ENCODE measurements at regions not wholly inside any gene's neighbourhood (a gene's known extent, or its start where the extent isn't known, plus 50 kb on each side); places are given as distances from the start of the nearest gene placed in this dataset.

DNA sequence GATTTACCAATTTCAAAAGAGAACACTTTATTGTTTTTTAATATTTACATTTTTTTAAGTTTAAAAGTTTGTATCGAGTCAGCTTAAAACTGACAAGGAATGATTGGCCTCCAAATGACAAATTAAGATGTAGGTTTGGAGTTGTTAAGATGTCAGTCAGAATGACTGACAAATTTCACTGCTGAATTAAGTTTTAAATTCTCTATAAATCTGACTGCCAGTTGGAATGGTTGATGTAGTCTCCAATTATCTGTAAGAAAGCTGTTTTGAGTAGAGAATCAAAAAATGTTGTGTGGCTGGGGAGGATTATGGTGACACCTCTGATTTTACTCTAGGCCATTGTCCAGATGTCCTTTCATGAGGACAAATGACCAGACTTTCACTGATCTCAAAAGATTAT, 165.3 kb upstream of the CDH20 start:
- DNase-seq (ENCODE audit: low read depth), result no peak

DNA sequence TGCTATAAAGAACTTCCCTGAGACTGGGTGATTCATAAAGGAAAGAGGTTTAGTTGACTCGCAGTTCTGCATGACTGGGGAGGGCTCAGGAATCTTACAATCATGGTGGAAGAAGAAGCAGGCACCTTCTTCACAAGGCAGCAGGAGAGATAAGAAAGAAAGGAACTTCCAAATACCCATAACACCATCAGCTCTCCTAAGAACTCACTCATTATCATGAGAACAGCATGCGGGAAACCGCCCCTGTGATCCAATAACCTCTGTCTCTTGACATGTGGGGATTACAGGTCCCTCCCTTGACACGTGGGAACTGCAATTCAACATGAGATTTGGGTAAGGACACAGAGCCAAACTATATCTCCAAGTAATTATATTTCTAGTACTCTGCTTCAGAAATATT, 163.8 kb upstream of the CDH20 start:
- DNase-seq (ENCODE audit: low read depth), result no peak

DNA sequence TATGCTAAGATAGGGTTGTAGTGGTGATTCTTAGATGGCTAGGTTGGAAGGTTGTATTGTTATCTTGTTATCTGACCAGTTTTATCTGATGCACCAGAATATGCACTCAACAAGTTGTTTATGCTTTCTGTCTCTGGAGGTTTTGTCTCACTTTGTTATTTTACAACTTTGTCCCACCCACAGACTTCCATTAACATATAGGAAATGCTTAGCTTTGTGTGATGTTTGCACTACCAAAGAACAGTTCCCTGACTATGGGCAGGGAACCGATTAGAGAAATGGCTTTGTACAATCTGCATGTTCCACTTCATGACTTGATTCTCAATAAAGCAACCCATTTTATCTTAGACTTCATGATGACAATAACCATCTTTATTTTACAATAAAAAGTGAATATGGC, 160.6 kb upstream of the CDH20 start:
- no peak for DNase-seq (ENCODE audit: low read depth)

DNA sequence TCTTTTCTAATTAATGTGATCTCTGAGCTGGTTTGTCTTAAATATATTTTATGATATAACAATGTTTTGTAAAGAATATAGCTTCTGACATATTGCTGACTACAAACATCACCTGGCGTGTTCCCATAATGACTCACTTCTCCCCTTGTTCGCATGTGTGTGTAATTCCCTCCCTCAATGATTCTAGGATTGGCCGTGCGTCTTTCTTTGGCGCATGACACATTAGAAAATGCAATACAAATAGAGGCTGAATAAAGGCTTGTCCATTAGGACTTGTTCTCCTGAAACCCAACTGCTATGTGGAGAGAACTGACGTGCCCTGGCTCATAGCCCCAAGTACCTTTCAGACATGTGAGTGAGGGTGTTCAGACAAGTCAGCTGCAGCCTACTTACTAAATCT, 159.7 kb upstream of the CDH20 start:
- DNase-seq (ENCODE audit: low read depth), result no peak

DNA sequence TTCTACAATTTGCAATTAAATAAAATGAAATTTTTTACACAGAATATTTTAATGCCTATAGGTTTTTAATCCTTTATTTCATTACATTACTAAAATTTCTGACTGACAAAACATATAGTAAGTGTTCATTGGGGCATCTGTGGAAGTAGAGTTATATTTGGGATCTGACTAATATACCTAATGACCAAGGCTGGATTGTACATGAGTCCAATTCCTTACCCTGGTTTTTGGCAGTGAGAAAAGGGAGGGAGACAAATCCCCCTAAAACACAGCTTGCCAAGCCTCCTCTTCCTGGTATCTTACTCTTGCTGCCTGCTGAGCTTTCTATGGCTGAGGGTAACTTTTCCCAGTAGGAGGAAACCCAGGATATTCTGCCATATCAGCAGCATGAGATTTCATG, 149.4 kb upstream of the CDH20 start:
- DNase-seq (ENCODE audit: low read depth), result no peak

DNA sequence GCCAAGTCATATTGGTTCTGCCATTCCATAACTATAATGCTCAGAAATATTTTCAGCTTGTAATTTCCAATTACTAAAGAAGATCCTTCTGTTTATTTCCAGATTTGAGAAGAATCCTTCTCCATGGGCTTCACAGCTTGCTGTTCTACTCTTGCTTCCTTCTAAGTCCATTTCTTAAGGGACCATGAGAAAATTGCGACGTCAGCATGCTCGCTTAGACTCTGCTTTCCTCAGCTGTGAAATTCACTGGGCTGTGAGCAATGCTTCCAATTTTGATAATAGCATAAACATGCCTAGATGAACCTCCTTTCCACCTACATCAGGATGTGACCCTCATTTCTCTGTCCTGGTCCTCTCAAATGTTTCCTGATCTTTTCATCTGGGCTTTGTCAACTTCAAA, 145.3 kb upstream of the CDH20 start:
- DNase-seq (ENCODE audit: low read depth), result no peak

DNA sequence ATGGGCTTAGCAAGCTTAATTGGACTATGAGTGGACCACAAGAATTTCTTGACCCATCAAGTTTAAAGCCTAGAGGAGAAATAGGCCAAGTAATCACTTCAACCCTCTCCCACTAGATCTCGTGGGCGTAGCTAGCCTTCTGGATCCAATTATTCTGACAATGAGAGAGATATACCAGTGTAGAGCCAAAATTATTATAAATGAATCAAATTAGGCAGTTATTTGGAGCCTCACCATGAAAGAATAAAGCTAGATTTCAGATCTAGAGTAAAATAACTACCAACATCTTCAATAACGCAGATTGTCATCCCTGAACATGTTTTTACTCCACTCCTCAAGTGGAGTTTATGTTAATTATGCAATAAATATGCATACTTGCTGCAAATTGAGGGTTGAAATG, 143.9 kb upstream of the CDH20 start:
- DNase-seq (ENCODE audit: low read depth), result no peak

DNA sequence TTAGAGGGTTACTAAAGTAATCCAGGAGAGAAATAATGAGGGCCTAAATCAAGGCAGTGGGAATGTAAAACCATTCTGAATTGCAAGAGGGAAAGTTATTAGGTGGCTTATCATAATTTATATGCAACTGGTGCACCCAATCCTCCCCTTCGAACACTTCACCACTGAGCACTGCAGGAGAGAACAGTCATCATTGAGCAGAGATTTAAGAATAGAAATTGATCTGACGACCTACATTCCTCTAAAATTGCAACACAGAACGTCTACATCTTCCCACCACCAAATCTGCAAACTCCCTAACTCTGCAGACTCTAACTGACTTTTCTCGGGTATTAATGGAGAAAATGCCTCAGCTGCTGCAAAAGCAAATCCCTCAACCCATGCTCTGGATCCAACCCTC, 138.5 kb upstream of the CDH20 start:
- no peak for DNase-seq (ENCODE audit: low read depth)

DNA sequence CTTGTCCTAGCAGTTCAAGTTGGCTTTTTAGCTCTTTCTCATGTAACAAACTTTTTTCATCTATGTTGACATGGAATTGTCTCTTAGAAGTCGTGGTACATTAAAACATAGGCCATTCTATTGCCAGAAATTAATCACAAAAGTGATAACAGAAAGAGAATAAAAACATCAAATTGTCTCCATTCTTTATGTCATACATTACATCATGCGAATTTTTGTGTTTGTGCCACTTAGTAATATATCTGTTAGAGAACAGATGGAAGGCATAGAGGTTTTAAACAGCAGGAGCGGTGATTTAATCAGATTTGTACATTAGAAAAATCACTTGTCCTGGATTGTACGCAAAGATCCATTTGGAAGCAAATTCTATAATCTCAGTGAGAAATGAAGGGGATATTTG, 136.5 kb upstream of the CDH20 start:
- no peak for DNase-seq (ENCODE audit: low read depth)

DNA sequence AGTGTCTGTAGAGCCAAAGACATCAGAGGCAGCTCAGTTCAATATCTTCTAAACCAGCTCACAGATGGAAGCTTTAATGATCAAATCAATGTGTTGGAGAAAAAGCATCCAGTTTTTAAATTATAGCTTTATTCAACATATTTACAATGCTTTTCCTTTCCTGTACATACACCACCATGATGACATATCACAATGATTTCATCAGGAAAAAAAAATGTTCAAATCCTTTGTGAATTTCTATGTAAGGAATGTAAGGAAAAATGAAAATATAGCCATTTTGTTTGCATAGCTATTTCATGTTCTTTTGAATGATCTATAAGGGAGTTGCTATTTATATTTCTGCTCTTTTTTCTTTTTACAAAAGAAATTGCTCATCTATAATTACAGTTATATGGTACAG, 134.7 kb upstream of the CDH20 start:
- DNase-seq (ENCODE audit: low read depth), result no peak

DNA sequence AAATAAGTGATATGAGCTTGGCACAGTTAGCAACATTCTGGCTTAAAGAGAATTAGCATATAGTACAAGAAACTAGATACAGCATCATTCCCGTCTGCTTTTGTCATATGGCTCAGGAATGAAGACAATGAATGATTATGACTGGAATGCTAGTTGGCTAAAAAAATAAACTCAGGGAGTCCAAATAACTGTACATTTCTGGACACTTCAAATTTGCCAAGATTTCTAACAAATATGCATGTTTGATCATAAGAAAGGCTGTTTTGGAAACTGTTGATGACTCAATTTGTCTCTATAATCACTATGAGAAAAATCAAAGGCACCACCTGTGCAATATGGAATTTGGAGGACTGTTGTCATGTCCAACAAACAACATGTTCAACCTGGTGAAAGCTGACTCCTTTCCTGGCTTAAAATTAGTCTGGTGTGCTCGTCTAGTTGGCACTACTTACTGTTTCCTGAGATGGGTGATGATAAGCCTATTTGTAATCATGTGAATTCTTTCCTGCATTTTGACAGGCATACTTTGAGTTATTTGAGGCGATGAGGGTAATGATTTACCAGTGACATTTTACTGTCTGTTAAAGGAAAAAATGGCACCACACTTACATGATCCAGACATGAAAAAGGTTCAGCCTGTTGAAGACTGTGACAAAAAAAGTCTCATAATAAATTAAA, 133.9 kb upstream of the CDH20 start:
- DNase-seq (ENCODE audit: low read depth), result peak; percentile 77

DNA sequence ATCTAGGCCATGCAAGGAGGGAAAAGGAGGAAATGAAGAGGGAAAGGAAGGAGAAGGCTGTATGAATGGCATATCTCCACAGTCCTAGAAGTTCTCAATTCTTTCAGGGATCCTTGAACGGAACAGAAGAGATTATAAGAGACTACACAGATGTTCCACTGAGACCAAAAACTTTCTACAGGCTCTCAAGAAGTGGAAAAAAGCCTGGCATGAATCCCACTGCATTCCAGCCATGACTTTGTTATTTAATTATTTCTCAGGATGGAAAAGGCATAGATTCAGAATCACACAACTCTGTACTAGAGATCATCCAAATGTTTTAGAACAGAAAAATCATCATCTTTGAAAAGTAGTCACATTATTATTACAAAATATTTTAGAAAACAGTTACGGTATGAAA, 131.7 kb upstream of the CDH20 start:
- DNase-seq (ENCODE audit: low read depth), result peak; percentile 3

DNA sequence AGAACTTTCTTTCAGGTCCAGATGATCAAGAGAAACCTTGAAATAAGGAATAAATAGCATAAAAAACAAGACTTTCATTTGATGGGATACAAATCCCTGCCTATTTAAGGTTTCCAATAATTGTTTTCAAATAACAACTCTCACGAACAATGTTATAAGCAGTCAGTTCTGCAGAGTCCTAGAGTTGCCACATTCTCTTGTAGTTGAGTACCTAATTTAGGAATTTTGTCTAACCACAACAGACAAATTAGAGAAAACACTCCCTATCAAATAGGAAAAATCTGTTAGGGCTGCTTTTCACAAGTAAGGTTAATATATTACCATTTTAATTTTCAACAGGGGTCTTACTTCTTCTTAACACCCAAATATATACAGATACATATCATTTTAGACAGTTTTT, 130.1 kb upstream of the CDH20 start:
- DNase-seq (ENCODE audit: low read depth), result peak; percentile 40

DNA sequence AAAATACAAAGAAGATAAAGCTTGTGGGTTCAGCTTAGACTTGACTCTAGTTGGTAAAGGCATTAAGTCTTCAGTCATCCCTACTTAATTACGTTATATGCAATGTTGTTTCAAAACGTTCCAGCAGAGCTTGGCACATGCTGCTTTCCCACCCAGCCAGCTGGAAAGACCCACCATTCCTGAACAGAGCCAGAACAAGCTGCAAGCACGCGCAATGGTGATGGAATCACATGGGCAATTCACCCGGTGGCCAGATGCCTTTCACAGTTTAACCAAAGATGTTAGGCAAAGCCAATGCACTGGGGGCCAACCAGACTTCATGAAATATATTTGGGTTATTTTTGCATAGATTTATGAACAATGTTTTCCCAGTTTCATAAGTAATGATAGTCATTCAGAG, 123.4 kb upstream of the CDH20 start:
- DNase-seq (ENCODE audit: low read depth), result peak; percentile 66

DNA sequence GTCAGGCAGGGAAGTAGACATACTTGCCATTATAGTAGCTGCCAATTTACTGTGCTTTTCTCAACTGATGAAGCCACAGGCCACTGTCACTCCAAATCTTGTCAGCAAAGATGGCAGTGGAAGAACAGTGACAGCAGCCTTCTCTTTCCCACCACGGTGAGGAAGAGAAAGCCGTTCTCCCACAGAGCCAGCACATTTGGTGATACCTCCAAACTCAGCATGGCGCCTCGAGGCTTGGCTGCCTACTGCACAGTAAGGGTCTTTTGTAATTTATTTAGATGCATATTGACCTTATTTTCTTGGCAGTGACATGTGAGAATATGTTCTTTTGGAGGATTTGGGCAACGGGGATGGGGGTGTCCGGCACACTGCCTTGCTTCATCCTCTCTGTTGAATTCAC, 117.2 kb upstream of the CDH20 start:
- no peak for DNase-seq (ENCODE audit: low read depth)

DNA sequence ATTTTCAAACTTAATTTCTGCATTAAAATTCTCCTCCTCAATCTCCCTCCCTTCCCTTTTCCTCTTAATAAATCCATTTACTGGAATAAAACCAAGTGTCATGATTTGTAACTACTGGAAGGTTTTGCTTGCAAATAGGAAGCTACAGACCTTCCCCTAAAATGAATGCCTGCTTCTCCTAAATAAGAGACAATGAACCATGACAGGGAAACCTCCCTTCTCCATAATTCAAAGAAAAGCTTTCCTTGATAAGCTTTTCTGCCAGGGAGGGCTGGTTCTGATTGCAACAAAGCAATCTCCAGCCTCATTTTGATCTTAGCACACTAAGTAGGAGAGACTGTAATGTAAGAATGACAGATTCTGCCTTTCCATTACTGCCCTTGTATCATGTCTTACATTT, 111.0 kb upstream of the CDH20 start:
- DNase-seq (ENCODE audit: low read depth), result no peak

DNA sequence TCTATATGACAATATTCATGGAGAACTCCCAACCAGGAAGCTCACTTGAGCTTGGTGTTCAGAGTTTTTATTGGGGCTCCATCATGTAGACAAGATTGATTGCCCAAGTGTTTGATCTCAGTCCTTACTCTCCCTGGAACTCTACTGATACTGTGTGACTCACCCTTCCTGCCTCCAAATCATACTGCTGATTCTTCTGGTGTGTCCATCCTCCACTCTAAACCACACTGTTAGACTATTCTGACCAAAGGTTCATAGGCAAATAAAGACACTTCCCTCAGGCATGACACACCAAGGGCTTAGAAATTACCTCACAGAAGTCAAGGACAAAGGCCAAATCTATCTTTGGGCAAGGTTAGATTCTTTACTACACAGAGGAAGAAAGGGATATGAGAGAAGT, 107.9 kb upstream of the CDH20 start:
- no peak for DNase-seq (ENCODE audit: low read depth)

DNA sequence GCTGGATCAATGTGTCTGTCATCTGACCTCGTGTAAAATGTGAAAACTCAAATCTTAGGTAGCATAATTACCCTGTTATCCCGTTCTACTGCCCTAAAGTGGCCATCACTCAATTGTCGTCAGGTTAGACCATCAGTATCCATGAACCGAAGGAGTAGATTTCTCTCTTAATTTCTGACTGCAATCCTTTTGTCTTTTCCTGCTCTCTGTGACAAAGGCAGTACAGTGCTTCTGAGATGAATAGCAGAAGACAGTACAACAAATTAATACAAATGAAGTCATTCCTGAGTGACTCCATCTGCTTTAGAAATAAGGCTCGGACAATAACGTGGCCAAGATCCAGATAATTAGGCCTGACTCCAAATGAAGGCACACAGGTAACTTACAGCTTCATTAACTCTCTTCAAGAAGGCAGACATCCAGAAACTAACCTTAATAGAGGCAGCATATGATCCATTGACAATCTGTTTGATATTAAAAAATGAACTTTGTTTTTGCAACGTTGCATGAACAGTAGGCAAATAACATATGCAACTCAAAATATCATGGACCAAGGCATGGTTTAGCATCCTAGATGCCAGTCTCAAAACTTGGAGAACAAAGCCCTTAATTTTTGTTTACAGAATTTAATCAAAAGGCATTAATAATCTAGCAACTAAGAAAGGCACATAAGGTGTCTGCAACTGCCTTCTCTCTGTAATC, 96.7 kb upstream of the CDH20 start:
- DNase-seq (ENCODE audit: low read depth), result no peak

DNA sequence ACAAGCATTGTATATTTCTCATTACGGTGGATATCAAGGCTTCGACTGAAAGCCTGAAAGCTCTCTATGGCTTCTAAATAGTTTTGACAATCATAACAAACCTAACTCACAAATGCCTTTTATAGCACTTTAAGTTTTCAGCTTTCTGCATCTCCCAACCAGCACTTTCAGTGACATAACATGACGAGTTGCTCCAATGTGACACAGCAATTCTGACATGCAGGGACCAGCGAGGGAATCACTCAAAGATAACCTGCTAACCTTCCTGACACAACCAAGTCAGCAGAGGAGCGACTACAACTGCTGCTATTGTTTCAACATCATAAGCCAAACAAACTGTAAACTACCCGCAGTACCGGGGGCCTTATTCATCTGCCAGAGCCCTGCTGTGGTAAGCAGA, 95.7 kb upstream of the CDH20 start:
- DNase-seq (ENCODE audit: low read depth), result no peak

DNA sequence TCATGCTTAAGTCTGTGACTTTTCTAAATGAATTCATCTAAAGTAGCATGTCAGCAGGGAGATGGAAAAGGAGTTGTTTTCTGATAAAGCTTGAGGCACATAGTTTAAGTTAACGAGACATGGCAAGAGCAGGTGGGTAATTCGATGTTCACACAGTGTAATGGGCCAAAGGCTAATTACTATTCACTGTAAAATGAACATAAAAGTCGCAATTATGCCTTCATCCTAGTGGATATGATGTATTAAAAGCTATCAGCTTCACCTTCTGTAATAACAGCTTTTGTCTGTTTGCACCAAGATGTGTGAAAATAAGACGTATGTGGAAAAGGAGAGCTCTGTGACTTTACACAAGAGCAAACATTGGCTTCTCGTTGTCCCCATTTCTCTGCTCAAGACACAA, 94.2 kb upstream of the CDH20 start:
- no peak for DNase-seq (ENCODE audit: low read depth)

DNA sequence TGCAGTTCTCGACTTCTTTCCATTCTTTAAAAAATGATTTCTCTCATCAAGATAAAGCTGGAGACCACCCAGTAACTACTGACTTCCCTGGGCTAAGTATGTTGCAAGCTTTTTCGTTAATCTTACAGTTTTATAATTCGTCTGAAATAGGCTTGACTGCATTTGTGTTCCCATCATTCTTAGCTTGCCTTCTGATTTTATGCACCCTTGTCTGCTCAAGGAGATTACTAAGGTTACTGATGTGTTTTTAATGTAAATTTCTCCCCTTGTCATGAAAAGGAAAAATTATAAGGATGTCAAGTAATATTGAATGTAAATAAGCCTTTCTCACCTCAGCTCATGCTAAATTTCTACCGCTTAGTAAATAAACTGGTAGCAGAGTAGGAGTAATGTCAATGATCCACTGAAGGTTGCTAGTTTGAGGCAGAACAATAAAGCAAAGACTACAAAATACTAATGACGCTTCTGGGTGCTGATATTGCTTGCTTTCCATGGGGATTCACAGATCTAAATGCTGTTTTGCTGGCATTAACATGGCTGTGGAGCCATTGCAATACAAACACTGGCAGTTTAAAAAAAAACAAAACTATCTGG, 91.9 kb upstream of the CDH20 start:
- no peak for DNase-seq (ENCODE audit: low read depth)

DNA sequence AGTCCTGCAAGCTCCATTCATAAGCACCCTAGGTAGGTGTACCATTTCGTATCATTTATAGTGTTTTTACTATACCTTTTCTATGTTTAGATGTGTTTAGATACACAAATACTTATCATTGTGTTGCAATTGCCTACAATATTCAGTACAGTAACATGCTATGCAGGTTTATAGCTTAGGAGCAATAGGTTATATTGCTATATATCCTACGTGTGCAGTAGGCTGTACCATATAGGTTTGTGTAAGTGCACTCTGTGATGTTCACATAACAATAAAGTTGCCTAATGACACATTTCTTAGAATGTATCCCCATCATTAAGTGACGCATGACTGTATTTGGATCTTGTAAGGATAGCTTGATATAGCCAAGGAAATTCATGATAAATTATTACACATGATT, 88.6 kb upstream of the CDH20 start:
- no peak for DNase-seq (ENCODE audit: low read depth)

DNA sequence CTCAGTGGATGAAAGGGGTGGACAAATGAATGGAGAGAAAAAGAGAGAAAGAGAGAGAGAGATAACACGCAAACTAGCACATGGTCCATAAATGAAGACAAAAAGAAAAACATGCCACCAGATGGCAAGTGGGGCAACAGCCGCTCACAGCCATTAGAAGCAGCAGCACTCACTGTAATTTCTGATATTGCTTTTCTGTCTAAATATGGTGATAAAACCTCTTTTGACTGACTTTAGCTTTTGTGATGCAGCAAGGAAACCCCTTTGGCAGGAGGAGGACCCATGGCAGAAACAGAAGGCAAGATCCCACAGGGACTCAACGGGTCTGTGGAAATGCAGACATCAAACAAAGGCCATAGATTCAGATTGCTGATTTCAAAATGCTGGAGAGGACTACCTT, 88.0 kb upstream of the CDH20 start:
- DNase-seq (ENCODE audit: low read depth), result no peak

DNA sequence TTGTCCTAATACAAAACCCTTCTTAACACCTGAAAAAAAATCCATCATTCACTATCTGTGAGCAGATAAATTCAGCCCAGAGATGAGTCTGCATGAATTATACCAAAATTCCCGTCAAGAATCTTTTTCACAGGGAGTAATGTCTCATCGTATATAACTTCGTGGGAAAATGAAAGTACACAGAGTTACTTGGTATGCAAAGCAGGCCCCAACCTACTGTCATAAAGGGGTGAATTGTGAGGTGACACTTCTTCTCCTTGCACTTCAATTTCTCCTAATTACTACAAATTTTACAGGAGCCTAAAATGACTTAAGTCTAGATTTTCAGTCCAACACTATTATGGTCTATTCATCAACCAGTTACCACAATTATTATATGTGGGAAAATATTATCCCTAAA, 84.6 kb upstream of the CDH20 start:
- DNase-seq (ENCODE audit: low read depth), result no peak
